GF-D8 (cell line): ENCODE measurements at regions not wholly inside any gene's neighbourhood (a gene's known extent, or its start where the extent isn't known, plus 50 kb on each side); places are given as distances from the start of the nearest gene placed in this dataset.
"Not testable (repeated sequence)": the region's sequence is repeated elsewhere in the genome, so short reads cannot be mapped to it uniquely, and the experiment has no call there.

Experiments
- DNase-seq: peaks from one replicate; lab custom pipeline; 2025; lab: John Stamatoyannopoulos, UW

DNA sequence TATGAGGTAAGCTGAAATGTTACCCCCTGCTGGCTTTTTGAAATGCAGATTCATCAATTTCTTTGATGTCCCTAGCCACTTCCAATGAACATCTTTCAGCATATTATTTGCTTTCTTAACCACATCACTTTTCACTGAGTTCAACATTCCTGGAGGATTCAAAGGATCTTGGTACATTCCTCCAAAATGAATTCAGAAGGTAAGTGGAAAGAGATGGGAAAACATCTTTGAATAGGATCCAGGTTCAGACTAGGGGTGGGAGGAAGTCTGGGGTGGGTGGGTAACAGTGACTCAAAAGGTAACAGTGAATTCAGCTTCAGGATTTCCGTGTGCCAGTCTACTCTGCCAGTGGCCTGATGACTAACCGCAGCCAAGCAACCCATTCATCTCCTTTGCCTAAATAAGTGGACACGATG is 180.7 kb downstream of the ZC3H11B start:
- no peak for DNase-seq

DNA sequence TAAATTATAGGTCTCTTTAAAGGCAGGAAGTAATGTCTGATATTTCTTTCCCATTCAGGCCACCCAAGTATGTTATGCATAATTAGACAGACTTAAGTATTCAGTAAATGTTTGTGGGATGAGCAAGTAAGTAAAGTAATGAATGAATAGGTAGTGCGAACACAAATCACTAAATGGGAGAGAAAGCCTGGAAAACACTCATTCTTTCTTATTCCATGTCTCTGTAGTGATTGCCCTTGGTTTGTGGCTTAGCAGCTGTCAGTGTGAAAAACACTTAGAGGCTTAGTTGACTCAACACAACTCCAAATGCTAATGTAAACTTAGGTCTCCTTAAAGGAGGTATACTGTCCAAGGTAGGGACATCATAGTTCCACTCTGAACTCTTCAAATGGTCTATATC is 182.5 kb downstream of the ZC3H11B start:
- no peak for DNase-seq

GRCh38 chr1:219428651-219429050 is 184.3 kb downstream of the ZC3H11B start:
- no peak for DNase-seq

- no peak for DNase-seq
Observed at GRCh38 chr1:219427989-219428388, 184.9 kb downstream of the ZC3H11B start.

DNA sequence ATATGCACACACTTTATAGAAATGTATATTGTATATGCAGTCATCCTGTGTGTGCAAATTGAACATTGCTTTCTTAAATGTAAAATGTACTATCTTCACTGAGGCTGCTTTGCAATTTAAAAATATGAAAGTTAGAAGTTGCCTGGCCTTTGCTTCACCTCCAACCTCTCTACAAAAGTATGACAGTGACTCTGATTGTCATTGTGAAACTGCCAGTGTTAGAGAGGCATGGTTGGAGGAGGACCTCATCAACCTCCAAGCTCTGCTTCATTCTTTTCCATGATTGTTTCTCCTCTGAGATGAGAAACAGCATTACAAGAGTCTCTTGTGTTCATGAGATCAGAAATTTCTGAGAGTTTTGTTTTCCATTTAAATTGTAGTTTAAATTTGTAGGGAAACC is 185.5 kb downstream of the ZC3H11B start:
- no peak for DNase-seq

- no peak for DNase-seq
Observed at GRCh38 chr1:219422811-219423598, 189.9 kb downstream of the ZC3H11B start.

- DNase-seq = no peak
Observed at GRCh38 chr1:219420913-219421312, 192.0 kb downstream of the ZC3H11B start.

- no peak for DNase-seq
Observed at GRCh38 chr1:219419860-219420259, 193.0 kb downstream of the ZC3H11B start.

GRCh38 chr1:219419065-219419464 is 193.8 kb downstream of the ZC3H11B start:
- DNase-seq = no peak

GRCh38 chr1:219417610-219418009 is 195.3 kb downstream of the ZC3H11B start:
- DNase-seq = no peak

DNA sequence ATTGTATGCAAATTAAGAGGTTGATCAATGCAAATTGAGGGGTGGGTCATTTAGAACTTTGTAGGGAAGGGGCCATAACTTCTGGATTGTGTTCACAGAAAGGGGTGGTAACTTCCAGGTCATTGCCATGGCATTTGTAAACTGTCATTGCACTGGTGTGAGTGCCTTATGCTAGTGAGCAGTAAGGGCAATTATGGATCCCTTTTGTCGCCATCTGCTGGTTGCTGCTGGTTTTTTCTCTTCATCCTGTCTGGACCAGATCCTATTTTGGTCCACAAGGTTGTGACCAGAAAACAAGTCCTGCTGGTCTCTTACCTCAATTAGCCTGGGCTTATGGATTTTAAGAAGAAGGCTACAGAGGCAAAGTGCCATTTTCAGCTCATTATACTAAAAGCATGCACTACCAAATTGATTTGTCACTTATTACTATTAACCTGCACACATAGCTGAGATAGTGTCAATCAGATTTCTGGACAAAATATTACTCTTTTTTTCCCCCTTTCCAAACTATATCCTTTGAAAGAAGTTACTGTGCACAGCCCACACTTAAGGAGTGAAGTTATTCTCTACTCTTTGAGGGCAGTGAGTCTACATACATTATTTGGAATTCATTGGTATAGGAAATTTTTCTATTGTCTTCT is 196.2 kb downstream of the ZC3H11B start:
- DNase-seq = no peak

DNA sequence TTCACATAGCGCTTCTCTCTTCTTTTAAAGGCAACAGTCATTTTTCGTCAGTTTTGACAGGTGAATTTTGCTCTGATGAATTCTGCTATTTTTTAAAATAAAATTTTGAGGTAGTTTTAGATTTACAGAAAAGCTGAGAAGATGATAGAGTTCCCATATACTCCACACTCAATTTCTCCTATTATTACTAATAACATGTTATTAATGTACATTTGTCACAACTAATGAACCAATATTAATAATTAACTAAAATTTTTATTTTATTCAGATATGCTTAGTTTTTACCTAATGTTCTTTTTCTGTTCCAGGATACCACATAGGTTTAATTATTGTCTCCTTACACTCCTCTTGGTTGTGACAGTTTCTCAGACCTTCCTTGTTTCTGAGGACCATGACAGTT is 197.0 kb downstream of the ZC3H11B start:
- no peak for DNase-seq

DNA sequence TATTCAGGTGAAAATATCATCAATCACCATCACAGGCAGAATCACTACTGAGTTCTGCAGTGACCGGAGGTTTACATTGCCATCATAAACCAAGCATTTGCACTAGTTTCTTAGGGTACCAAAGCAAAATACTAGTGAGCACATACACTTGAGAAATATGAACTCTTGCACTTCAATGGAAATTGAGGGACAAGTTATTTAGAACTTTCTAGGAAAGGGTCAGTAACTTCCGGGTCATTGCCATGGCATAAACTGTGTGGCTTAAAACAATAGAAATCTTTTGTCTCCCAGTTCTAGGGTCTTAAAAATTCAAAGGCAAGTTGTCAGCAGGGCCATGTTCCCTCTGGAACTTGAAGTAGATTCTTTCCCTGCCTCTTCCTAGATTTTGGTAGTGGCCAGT is 197.5 kb downstream of the ZC3H11B start:
- DNase-seq = no peak

GRCh38 chr1:219414250-219414649 is 198.7 kb downstream of the ZC3H11B start:
- no peak for DNase-seq

GRCh38 chr1:219413536-219413935 is 199.4 kb downstream of the ZC3H11B start:
- no peak for DNase-seq

DNA sequence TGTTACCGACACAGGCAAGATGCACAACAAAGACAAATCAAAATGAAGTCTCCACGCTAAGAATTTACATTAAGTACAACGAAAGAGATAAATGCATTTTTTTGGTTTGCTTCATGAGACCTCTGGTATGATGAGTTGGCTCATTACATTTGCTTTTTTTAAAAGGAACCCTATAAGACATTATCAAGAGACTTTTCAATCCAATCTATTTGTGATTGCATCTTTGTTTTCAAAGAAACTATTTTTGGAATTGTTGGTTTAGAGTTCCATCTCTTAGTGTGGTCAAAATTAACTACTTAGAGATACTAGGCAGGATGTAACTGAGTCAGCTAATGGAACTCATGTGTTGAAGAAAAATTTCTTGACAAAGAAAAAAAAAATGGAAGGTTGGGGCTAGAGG is 200.1 kb downstream of the ZC3H11B start:
- DNase-seq = no peak

- DNase-seq = not testable (repeated sequence)
Observed at GRCh38 chr1:219410721-219411120, 202.2 kb downstream of the ZC3H11B start.

DNA sequence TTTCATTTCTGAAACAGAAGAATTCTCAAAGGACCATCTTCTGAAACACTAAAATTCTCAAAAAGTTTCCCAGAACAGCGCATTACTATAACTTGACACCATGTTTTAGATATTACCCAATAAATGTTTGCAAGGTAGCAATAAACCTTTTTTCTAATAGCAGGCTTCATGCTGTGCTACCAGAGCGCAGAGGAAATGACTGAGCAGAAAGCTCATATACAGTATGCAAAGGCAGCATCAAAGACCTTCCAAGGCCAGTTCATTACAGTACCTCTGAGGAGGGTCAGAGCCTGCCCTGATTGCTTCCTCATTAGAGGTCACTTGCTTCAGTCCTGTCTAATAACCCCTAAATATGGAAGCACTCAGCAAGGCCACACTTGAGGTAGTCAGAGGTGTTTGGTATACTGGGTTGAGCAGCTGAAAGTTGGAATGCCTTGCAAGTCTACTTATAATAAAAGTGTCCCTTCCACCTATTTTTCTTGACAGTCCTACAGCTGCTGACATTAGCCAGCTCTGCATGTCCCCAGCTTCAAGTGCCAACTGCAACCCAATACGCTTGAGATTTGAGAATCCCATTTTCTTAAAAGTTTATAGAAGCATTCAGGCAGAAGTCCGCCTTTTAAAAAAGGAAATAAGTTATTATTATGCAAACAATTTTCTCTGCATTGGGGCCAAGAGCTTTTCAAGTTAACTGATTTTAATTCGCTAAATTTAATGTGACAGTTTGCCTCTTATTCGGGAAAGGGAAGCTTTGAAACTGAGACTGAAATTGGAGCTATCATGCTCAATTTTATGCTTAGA is 207.2 kb downstream of the ZC3H11B start:
- no peak for DNase-seq

GRCh38 chr1:219404629-219405028 is 208.3 kb downstream of the ZC3H11B start:
- no peak for DNase-seq

DNA sequence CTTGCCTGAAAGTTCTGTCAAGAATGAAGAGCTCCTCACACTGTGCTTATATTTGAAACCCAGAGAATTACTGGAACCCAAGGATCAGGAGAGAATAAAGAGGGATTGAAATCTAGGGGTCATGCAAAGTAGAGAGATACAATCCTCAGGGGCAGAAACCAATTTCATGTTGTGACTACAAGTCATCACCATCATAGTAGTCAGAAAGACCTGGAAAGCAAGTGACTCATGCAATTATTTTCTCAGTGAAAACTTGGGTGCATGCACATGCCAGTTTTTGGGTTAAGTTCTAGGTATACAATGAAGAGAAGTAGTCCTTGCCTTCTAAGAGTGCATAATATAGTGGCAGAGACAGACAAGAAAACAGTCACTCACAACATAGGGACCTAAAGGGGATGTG is 210.0 kb downstream of the ZC3H11B start:
- no peak for DNase-seq

- DNase-seq = no peak
Observed at GRCh38 chr1:219401724-219402625, 210.9 kb downstream of the ZC3H11B start.

GRCh38 chr1:219399446-219399845 is 213.5 kb downstream of the ZC3H11B start:
- DNase-seq = no peak
